HCT116 (cell line): ENCODE measurements at regions not wholly inside any gene's neighbourhood (a gene's known extent, or its start where the extent isn't known, plus 50 kb on each side); places are given as distances from the start of the nearest gene placed in this dataset.

Experiments
- ATAC-seq: fragments of 200-7000 bp; cut with Tn5 transposase; 2 replicates; pipeline ENCODE4 v1.9.1; 2020; ENCODE audit warnings: mild to moderate bottlenecking, moderate library complexity
- BruUV-seq: library from RNA; stranded (reverse); fragments of 400-500 nt; replicated peaks from 2 replicates; lab custom pipeline; 2021; lab: Mats Ljungman, UMichigan
- CTCF ChIA-PET: fragments of 300-600 bp; sonication (Branson Sonifier 250); formaldehyde crosslinking; loops from one replicate; lab custom pipeline; 2021; ENCODE audit warnings: antibody characterized with exemption; lab: Charles Lee
- POLR2A ChIA-PET: fragments of 300-600, 350-600 bp; sonication (Branson Sonifier 250); formaldehyde crosslinking; loops from one replicate; lab custom pipeline; 2021; ENCODE audit warnings: antibody characterized with exemption; lab: Charles Lee
- RAD21 ChIA-PET, 2 experiments: fragments of 300-600 bp; sonication (Branson Sonifier 250); formaldehyde crosslinking; loops; one replicate each; lab custom pipeline; 2023; ENCODE audit warnings: low total read pairs in 2 of 2; ENCODE audit not compliant: uncharacterized antibody in 2 of 2, unreplicated experiment in 2 of 2, low non-redundant PET in 1 of 2; lab: Charles Lee
- DNase-seq: peaks from one replicate; pipeline ENCODE4 v3.0.0-alpha.2; 2010; ENCODE audit warnings: low read depth, low spot score
- H2AFZ ChIP-seq: fragments of 200-600 bp; shearing (Covaris generic), sonication (generic); 2 replicates; pipeline ENCODE4 v1.6.1; 2017; ENCODE audit warnings: low read depth, mixed run types, mixed read lengths, antibody characterized with exemption, low read length; ENCODE audit not compliant: poor library complexity, severe bottlenecking
- H3K27ac ChIP-seq: 2 replicates; pipeline ENCODE4 v1.5.1; 2012; ENCODE audit warnings: low read depth, low read length
- H3K27me3 ChIP-seq: fragments of 200-600 bp; sonication (generic); 2 replicates; pipeline ENCODE4 v1.6.1; 2016; ENCODE audit warnings: mixed run types, low read length, mixed read lengths; ENCODE audit not compliant: insufficient read depth
- H3K36me3 ChIP-seq, 2 experiments: fragments of 200-500 bp in 1 of 2; fragments of 200-600 bp in 1 of 2; sonication (Bioruptor generic) in 1 of 2; sonication (generic) in 1 of 2; 2 replicates each; pipeline versions ENCODE4 v1.5.1 to v1.6.1; 2014 to 2016; ENCODE audit warnings: low read length in 2 of 2, inconsistent platforms in 1 of 2, mixed read lengths in 1 of 2, mixed run types in 1 of 2; ENCODE audit not compliant: insufficient read depth in 2 of 2, control insufficient read depth in 1 of 2
- H3K4me1 ChIP-seq, 2 experiments: fragments of 200-600 bp in 1 of 2; sonication (generic) in 1 of 2; 2 replicates each; pipeline versions ENCODE4 v1.5.1 to v1.6.1; 2012 to 2017; ENCODE audit warnings: low read length in 2 of 2, inconsistent platforms in 1 of 2, mild to moderate bottlenecking in 1 of 2, mixed read lengths in 1 of 2, mixed run types in 1 of 2, moderate library complexity in 1 of 2; ENCODE audit not compliant: insufficient read depth in 2 of 2, control insufficient read depth in 1 of 2
- H3K4me2 ChIP-seq: fragments of 200-600 bp; sonication (generic); 2 replicates; pipeline ENCODE4 v1.6.1; 2017; ENCODE audit warnings: mixed run types, low read length, mixed read lengths
- H3K4me3 ChIP-seq, 2 experiments: fragments of 200-600 bp in 1 of 2; sonication (generic) in 1 of 2; replicated peaks in 1 of 2; 2 replicates each; pipeline ENCODE4 v1.5.1; 2011 to 2016; ENCODE audit warnings: low read length in 2 of 2, control low read depth in 1 of 2, low read depth in 1 of 2, mild to moderate bottlenecking in 1 of 2, mixed read lengths in 1 of 2, mixed run types in 1 of 2
- H3K79me2 ChIP-seq: fragments of 200-600 bp; sonication (generic); 2 replicates; pipeline ENCODE4 v1.6.1; 2017; ENCODE audit warnings: mild to moderate bottlenecking, mixed run types, low read length, moderate library complexity, mixed read lengths; ENCODE audit not compliant: insufficient read depth
- H3K9ac ChIP-seq: fragments of 200-600 bp; sonication (generic); 2 replicates; pipeline ENCODE4 v1.6.1; 2016; ENCODE audit warnings: low read length, mixed read lengths
- H3K9me2 ChIP-seq: fragments of 200-600 bp; sonication (generic), shearing (Covaris generic); 2 replicates; pipeline ENCODE4 v1.6.1; 2017; ENCODE audit warnings: mixed run types, mild to moderate bottlenecking, moderate library complexity; ENCODE audit not compliant: insufficient read depth
- H3K9me3 ChIP-seq, 2 experiments: fragments of 200-500 bp in 1 of 2; fragments of 200-600 bp in 1 of 2; sonication (Bioruptor generic) in 1 of 2; sonication (generic) in 1 of 2; 2 replicates each; pipeline ENCODE4 v1.6.1; 2014 to 2017; ENCODE audit warnings: low read length in 2 of 2, mixed read lengths in 2 of 2, inconsistent platforms in 1 of 2, low read depth in 1 of 2, mild to moderate bottlenecking in 1 of 2, mixed run types in 1 of 2, moderate library complexity in 1 of 2; ENCODE audit not compliant: control insufficient read depth in 1 of 2, insufficient read depth in 1 of 2
- H4K20me1 ChIP-seq: fragments of 200-600 bp; sonication (generic), shearing (Covaris generic); 2 replicates; pipeline ENCODE4 v1.6.1; 2017; ENCODE audit warnings: mixed run types, mild to moderate bottlenecking, moderate library complexity; ENCODE audit not compliant: insufficient read depth
- CBX3 ChIP-seq: IDR thresholded peaks from 2 replicates; pipeline ENCODE4 v1.6.1; 2012; ENCODE audit warnings: low read depth
- CEBPB ChIP-seq: IDR thresholded peaks from 2 replicates; pipeline ENCODE4 v1.6.1; 2012; ENCODE audit warnings: low read depth
- CTCF ChIP-seq, 3 experiments: fragments of 200-600 bp in 1 of 3; sonication (generic) in 1 of 3; IDR thresholded peaks in 2 of 3; conservative IDR thresholded peaks in 1 of 3; 2 replicates each; pipeline ENCODE4 v1.5.1; 2012 to 2017; ENCODE audit warnings: low read depth in 2 of 3, low read length in 2 of 3, antibody characterized with exemption in 1 of 3, borderline replicate concordance in 1 of 3, control low read depth in 1 of 3, mild to moderate bottlenecking in 1 of 3, mixed read lengths in 1 of 3, mixed run types in 1 of 3, moderate library complexity in 1 of 3; ENCODE audit not compliant: insufficient read depth in 1 of 3
- EGR1 ChIP-seq: IDR thresholded peaks from 2 replicates; pipeline ENCODE4 v1.6.1; 2012; ENCODE audit warnings: low read depth
- ELF1 ChIP-seq: IDR thresholded peaks from 2 replicates; pipeline ENCODE4 v1.6.1; 2012; ENCODE audit warnings: low read depth, borderline replicate concordance
- FOSL1 ChIP-seq: IDR thresholded peaks from 2 replicates; pipeline ENCODE4 v1.6.1; 2012; ENCODE audit warnings: low read depth
- MAX ChIP-seq: IDR thresholded peaks from 2 replicates; pipeline ENCODE4 v1.6.1; 2012
- RAD21 ChIP-seq: IDR thresholded peaks from 2 replicates; pipeline ENCODE4 v1.6.1; 2012; ENCODE audit warnings: low read depth, mild to moderate bottlenecking
- REST ChIP-seq: IDR thresholded peaks from 2 replicates; pipeline ENCODE4 v1.6.1; 2012; ENCODE audit warnings: low read depth
- SIN3A ChIP-seq: IDR thresholded peaks from 2 replicates; pipeline ENCODE4 v1.6.1; 2012; ENCODE audit warnings: low read depth
- SRF ChIP-seq: IDR thresholded peaks from 2 replicates; pipeline ENCODE4 v1.6.1; 2012; ENCODE audit warnings: low read depth
- YY1 ChIP-seq: IDR thresholded peaks from 2 replicates; pipeline ENCODE4 v1.6.1; 2011; ENCODE audit warnings: low read length, low read depth, moderate library complexity, mild to moderate bottlenecking; ENCODE audit not compliant: insufficient replicate concordance; ENCODE audit errors: extremely low read depth
- ZBTB33 ChIP-seq: IDR thresholded peaks from 2 replicates; pipeline ENCODE4 v1.6.1; 2011; ENCODE audit warnings: mild to moderate bottlenecking, low read length, moderate library complexity; ENCODE audit not compliant: insufficient replicate concordance; ENCODE audit errors: extremely low read depth
- ZNF274 ChIP-seq: fragments of 200-500 bp; sonication (Bioruptor generic); IDR thresholded peaks from 2 replicates; pipeline ENCODE4 v1.6.1; 2014; ENCODE audit warnings: mild to moderate bottlenecking, low read depth, low read length, inconsistent platforms
- intact Hi-C: fragments of 100-400 bp; cut with micrococcal nuclease; formaldehyde crosslinking; loops from 2 replicates; pipeline ENCODE4 v1.10.0; 2022

DNA sequence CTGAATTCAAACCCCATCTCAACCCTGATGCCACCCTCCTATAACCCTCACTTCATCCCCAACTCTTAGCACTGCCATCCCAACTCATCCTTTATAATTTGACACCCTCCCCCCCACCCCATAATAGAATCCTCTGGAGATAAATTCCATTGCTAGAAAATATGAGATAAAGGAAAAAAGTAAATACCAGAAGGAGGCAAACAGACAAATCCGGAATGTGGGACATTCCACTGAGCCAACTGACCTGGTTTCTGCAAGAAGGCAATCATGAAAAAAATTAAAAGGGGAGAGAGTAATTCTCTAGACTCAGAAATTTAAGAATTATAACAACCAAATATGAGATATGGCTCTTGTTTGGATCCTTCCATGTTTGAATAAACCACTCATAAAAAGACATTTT is 132.4 kb downstream of the CYP26B1 start:
- Histone ChIP-seq H3K27ac (no peak overlapping the region), H3K27me3 (no peaks in the 10 kb centered on the region), H3K36me3 (no peaks in the 10 kb centered on the region), H3K4me3 (no peak overlapping the region), H4K20me1 (no peaks in the 10 kb centered on the region), H2AFZ (no peak overlapping the region), H3K9ac (no peak overlapping the region), H3K4me2 (no peak overlapping the region), H3K9me3 (no peaks in the 10 kb centered on the region), H3K9me2 (no peaks in the 10 kb centered on the region), H3K79me2 (no peaks in the 10 kb centered on the region), H3K4me1 (no peaks in the 10 kb centered on the region)
- ChIA-PET POLR2A (no interaction called here), RAD21 (no interaction called here), CTCF (no interaction called here)
- no peak for TF ChIP-seq CBX3
- no peak for TF ChIP-seq ELF1
- intact Hi-C loops, result no loop called here
- BruUV-seq, result no TSS peak
- no peak for DNase-seq
- no peak for ATAC-seq

GRCh38 chr2:72014831-72015230 is 132.8 kb downstream of the CYP26B1 start:
- Histone ChIP-seq H3K27ac (no peak overlapping the region), H3K9me3 (no peaks in the 10 kb centered on the region), H4K20me1 (no peaks in the 10 kb centered on the region), H2AFZ (no peak overlapping the region), H3K36me3 (no peaks in the 10 kb centered on the region), H3K79me2 (no peaks in the 10 kb centered on the region), H3K9me2 (no peaks in the 10 kb centered on the region), H3K9ac (no peak overlapping the region), H3K4me2 (no peak overlapping the region), H3K4me3 (no peak overlapping the region), H3K27me3 (no peaks in the 10 kb centered on the region), H3K4me1 (no peaks in the 10 kb centered on the region)
- no TSS peak for BruUV-seq
- intact Hi-C loops, result no loop called here
- POLR2A ChIA-PET, result no interaction called here
- DNase-seq (no peak), ATAC-seq (no peak)
- CTCF ChIA-PET, result no interaction called here
- RAD21 ChIA-PET, result no interaction called here
- TF ChIP-seq ELF1 (no peak), SRF (no peak), CEBPB (no peak), RAD21 (no peak), ZBTB33 (no peak), CTCF (IDR thresholded peaks at IDR 0.05 in 2 of 3, conservative IDR thresholded peaks at IDR 0.05 in 1 of 3; ENCODE audit: borderline replicate concordance in 1 of 3, insufficient read depth in 1 of 3, low read depth in 2 of 3, low read length in 2 of 3) (no peak), ZNF274 (no peak), YY1 (no peak), EGR1 (no peak), REST (no peak), FOSL1 (no peak), SIN3A (no peak), MAX (no peak)
